IPS-20b (cell line): ENCODE measurements at regions not wholly inside any gene's neighbourhood (a gene's known extent, or its start where the extent isn't known, plus 50 kb on each side); places are given as distances from the start of the nearest gene placed in this dataset.

Experiments
- H3K27ac ChIP-seq: one replicate; pipeline ENCODE4 v1.5.1; 2013; ENCODE audit warnings: low read length
- H3K27me3 ChIP-seq: 2 replicates; pipeline ENCODE4 v1.6.1; 2013; ENCODE audit warnings: mild to moderate bottlenecking, low read length, inconsistent platforms; ENCODE audit not compliant: insufficient read depth
- H3K36me3 ChIP-seq: 2 replicates; pipeline ENCODE4 v1.6.1; 2013; ENCODE audit warnings: low read depth, mild to moderate bottlenecking, inconsistent platforms, low read length, moderate library complexity; ENCODE audit not compliant: insufficient read depth
- H3K4me1 ChIP-seq: 2 replicates; pipeline ENCODE4 v1.6.1; 2013; ENCODE audit warnings: mild to moderate bottlenecking, control low read depth, inconsistent platforms, low read length, moderate library complexity; ENCODE audit not compliant: insufficient read depth
- H3K4me3 ChIP-seq: 2 replicates; pipeline ENCODE4 v1.5.1; 2013; ENCODE audit warnings: mild to moderate bottlenecking, low read length, inconsistent platforms
- H3K9ac ChIP-seq: 2 replicates; pipeline ENCODE4 v1.6.1; 2013; ENCODE audit warnings: low read depth, mild to moderate bottlenecking, inconsistent platforms, low read length, moderate library complexity
- H3K9me3 ChIP-seq: 2 replicates; pipeline ENCODE4 v1.6.1; 2013; ENCODE audit warnings: mild to moderate bottlenecking, low read depth, low read length, inconsistent platforms; ENCODE audit not compliant: insufficient read depth

GRCh38 chr1:167161242-167161641 is 59.4 kb upstream of the POU2F1 start:
- no peaks in the 10 kb centered on the region for H3K27me3 ChIP-seq
- no peak overlapping the region for H3K9ac ChIP-seq
- H3K27ac ChIP-seq, result no peak overlapping the region
- no peaks in the 10 kb centered on the region for H3K36me3 ChIP-seq
- no peaks in the 10 kb centered on the region for H3K9me3 ChIP-seq
- H3K4me1 ChIP-seq, result peaks cover 45% of the 10 kb centered on the region
- no peak overlapping the region for H3K4me3 ChIP-seq

DNA sequence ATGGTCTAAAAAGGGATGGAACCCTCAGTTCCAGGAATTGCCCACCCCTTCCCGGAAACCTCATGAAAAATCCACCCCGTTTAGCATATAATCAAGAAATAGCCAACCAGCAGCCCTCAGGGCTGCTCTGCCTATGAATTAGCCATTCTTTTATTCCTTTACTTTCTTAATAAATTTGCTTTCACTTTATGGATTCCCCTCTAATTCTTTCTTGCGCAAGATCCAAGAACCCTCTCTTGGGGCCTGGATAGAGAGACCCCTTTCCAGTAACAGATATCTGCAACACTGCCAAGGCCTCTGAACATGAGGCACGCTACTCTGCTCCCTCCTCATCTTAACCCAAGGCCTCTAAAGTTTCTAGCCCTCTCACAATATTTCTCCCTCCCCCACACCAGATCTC is 58.9 kb upstream of the POU2F1 start:
- H3K27ac ChIP-seq, result no peak overlapping the region
- no peaks in the 10 kb centered on the region for H3K27me3 ChIP-seq
- no peaks in the 10 kb centered on the region for H3K9me3 ChIP-seq
- H3K4me1 ChIP-seq, result peaks cover 49% of the 10 kb centered on the region
- H3K9ac ChIP-seq, result no peak overlapping the region
- H3K36me3 ChIP-seq, result no peaks in the 10 kb centered on the region
- H3K4me3 ChIP-seq, result no peak overlapping the region

DNA sequence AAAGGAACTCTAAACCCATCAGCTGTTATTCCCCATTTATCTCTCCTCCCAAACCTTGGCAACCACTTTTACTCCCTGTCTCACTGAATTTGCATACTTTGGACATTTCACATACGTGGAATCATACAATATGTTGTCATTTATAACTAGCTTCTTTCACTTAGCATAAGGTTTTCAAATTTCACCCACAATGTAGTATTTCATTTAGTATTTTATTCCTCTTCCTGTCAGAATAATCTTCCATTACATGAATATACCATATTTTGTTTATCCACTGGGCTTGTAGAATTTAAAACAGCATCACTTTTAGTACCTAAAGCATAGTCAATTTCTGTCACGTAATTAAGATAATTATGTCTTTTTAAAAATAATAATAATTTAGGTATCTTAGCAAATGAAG is 55.5 kb upstream of the POU2F1 start:
- Histone ChIP-seq H3K9me3 (no peaks in the 10 kb centered on the region), H3K36me3 (no peaks in the 10 kb centered on the region), H3K4me1 (peaks cover 37% of the 10 kb centered on the region), H3K9ac (no peak overlapping the region; the same call in 1 of the 2 replicates), H3K27me3 (no peaks in the 10 kb centered on the region), H3K4me3 (peak overlapping the region; percentile 60; the same call in 1 of the 2 replicates), H3K27ac (peak overlapping the region; percentile 13)

DNA sequence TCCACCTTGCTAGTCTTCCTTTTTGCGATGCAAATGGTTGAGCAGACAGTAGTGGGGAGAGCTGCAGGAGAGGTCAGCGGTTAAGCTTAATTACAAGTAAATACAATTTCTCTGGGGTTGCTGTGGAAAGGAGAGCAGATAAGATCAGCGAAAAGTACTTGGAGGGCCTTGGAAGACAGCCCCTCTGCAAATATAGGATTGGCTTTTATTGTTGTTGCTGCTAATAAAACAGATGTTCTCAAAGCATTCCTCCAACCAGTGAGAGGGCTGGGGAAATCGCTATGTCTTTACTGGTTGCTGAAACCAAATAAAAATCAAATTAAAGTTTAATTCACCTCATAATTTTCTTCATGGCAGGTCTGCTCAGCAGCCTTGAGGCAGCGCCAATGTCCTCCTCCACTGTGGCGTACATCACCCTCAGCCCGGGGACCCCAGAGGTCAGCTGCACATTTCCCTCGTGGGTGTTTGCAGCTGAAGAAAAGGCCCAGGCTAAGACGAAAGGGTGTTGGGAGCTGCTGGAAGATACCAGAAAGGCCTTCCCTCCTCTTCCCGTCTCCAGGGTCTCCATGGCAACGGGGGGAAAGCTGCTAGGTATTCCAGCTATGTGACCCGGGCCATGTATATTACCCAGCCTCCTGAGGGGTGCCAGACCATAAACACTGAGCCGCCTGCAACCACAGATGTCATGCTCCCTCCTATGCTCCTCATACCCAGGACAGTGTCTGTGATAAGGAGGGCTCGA is 54.6 kb upstream of the POU2F1 start:
- Histone ChIP-seq H3K4me1 (peaks cover 37% of the 10 kb centered on the region), H3K27me3 (no peaks in the 10 kb centered on the region), H3K9me3 (no peaks in the 10 kb centered on the region), H3K36me3 (no peaks in the 10 kb centered on the region), H3K9ac (peak overlapping the region; percentile 65; the same call in 1 of the 2 replicates), H3K4me3 (peak overlapping the region; percentile 60), H3K27ac (peak overlapping the region; percentile 64)

- H3K4me1 ChIP-seq, result peaks cover 37% of the 10 kb centered on the region
- no peaks in the 10 kb centered on the region for H3K27me3 ChIP-seq
- H3K4me3 ChIP-seq, result peak overlapping the region; percentile 60
- H3K27ac ChIP-seq, result no peak overlapping the region
- no peaks in the 10 kb centered on the region for H3K36me3 ChIP-seq
- H3K9me3 ChIP-seq, result no peaks in the 10 kb centered on the region
- no peak overlapping the region for H3K9ac ChIP-seq
Observed at GRCh38 chr1:167166690-167167075, 54.0 kb upstream of the POU2F1 start.

DNA sequence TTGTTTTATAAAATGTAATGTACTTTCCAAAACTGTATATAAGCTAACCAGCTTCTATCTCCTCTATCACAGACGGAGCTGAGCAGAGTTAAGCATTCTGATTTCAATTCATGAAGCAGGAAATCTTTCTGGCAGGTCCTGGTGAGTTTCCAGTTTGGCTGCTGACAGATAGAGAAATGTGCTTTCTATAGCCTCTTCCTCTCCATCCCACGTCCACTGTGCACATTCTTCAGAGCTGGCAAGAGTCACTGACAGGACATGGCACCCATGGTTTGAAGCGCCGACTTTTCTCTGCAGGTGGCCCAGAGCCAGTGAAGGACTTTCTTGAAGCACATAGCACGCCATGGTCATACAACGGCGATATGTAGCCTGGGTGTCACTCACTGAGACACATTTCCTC is 52.3 kb upstream of the POU2F1 start:
- Histone ChIP-seq H3K9me3 (no peaks in the 10 kb centered on the region), H3K4me3 (no peak overlapping the region), H3K9ac (no peak overlapping the region), H3K36me3 (no peaks in the 10 kb centered on the region), H3K27ac (no peak overlapping the region), H3K27me3 (no peaks in the 10 kb centered on the region), H3K4me1 (peaks cover 29% of the 10 kb centered on the region)

DNA sequence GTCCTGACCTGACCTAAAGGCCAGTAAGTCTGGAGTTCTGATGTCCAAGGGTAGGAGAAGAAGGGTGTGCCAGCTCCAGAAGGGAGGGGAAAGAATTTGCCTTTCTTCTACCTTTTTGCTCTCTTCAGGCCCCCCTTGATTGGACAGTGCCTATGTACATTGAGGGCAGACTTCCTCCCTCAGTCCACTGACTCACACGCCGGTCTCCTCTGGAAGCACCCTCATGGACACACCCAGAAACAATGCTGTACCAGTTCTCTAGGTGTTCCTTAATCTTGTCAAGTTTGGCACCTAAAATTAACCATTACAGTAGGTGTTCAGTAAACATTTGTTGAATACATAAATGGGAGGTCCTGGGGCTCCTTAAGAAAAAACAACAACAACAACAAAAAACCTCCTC is 51.0 kb upstream of the POU2F1 start:
- H3K9me3 ChIP-seq, result no peaks in the 10 kb centered on the region
- peaks cover 35% of the 10 kb centered on the region for H3K4me1 ChIP-seq
- H3K27ac ChIP-seq, result no peak overlapping the region
- H3K36me3 ChIP-seq, result no peaks in the 10 kb centered on the region
- H3K27me3 ChIP-seq, result no peaks in the 10 kb centered on the region
- no peak overlapping the region for H3K9ac ChIP-seq
- no peak overlapping the region for H3K4me3 ChIP-seq
